CD1c-positive myeloid dendritic cell (primary cell): ENCODE measurements at regions not wholly inside any gene's neighbourhood (a gene's known extent, or its start where the extent isn't known, plus 50 kb on each side); places are given as distances from the start of the nearest gene placed in this dataset.

Source experiments
- DNase-seq: peaks from one replicate; pipeline ENCODE4 v3.0.0-alpha.2; 2016; ENCODE audit errors: extremely low spot score

- no peak for DNase-seq
These were observed 296.8 kb downstream of the WDR72 start for GRCh38 chr15:53462651-53463050.

- no peak for DNase-seq
These were observed 297.8 kb downstream of the WDR72 start for GRCh38 chr15:53461677-53462076.

- no peak for DNase-seq
These were observed 300.7 kb downstream of the WDR72 start for GRCh38 chr15:53458736-53459135.

DNA sequence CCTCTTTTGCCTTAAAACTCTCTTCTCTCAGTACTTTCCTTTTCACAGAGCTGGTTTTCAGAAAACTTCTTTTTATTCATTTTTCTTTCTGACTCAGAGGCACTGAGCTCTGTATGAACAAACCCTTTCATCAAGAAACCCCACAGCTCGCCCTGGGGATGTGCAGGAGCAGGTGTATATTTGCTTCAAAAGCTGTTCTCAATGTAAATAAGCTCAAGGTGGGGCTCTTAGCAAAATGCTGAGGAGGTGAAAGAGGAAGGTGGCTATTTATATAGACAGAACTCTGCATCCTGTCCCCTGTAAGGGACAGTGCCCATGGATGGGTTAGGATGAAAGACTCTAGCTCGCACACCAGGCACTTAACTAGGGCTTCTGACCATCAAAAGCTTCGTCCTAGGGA, 302.0 kb downstream of the WDR72 start:
- DNase-seq = no peak

DNA sequence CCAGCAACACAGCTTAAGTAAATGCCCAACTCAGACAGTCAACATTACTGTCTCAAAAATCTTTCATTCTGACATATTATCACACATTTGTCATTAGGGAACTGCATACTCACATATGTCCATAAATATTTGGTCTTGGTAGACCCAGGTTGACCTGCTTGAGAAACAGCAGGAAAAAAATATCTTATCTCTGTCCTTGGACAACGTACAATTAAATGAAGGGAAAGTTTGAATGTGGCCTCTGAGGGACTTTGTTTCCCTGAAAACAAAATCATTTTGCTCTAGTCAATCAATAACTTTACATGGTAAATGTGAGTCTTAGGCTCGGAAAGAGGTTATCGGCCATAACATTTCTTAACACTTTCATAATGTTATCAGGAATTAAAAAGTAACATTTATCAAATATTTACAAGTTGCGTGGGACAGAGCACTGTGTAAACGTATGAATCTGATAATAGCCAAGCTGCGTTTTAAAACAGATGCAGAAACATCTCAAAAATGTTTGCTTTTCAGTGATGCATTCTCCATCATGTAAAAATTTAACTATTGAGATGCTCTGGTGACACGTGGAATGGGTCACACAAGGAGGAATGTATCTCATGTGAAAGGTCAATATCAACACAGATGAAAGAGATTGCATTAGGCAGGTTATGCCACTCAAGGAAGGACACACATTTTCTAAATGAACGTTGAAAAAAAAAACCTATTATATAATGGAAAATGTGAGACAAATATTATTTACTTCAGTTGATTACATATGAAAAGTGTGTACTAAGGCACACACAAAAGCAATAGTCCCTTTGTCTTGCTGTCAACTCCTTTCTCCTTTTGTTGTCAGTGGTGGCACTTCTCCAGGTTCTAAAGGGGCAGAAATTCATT, 304.4 kb downstream of the WDR72 start:
- DNase-seq = no peak

DNA sequence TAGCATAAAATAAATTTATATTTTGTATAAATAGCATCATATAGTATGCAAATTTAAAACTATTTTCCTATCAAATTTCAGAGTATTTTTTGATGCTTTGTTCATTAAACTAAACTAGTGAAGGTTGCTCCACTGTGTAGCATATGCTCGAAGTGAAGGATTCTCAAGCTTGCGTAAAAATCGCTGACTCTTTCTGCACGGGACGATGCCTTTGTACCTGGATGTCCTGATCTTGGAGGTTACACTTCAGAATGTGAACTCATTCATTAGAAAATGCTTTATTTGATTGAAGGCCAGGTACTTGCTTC, 305.0 kb downstream of the WDR72 start:
- DNase-seq = no peak

- DNase-seq = no peak
These were observed 306.0 kb downstream of the WDR72 start for GRCh38 chr15:53453253-53454105.

- DNase-seq = no peak
These were observed 311.0 kb downstream of the WDR72 start for GRCh38 chr15:53448232-53449015.

- no peak for DNase-seq
These were observed 311.7 kb downstream of the WDR72 start for GRCh38 chr15:53447742-53448141.

- no peak for DNase-seq
These were observed 312.3 kb downstream of the WDR72 start for GRCh38 chr15:53447053-53447574.

- DNase-seq = no peak
These were observed 313.1 kb downstream of the WDR72 start for GRCh38 chr15:53446376-53446775.

DNA sequence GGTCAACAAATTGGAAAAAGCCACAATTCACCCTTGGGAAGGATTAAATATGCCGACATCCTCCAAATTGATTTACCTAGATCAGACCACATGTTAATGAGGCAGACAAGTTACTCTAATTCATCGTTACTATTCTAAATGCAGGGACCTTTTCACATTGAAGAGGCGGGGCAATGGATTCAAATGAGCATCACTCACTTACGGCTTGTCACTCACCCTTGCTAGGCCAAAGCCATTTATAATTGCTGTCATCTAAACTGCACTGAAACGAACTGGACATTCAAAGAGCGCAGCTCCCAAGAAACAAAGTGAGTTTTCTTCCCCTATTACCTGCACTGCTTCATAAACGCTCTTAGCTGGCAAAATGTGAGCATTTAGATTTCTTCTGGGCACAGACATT, 313.9 kb downstream of the WDR72 start:
- DNase-seq = no peak

GRCh38 chr15:53437985-53438841, 321.2 kb downstream of the WDR72 start:
- no peak for DNase-seq

DNA sequence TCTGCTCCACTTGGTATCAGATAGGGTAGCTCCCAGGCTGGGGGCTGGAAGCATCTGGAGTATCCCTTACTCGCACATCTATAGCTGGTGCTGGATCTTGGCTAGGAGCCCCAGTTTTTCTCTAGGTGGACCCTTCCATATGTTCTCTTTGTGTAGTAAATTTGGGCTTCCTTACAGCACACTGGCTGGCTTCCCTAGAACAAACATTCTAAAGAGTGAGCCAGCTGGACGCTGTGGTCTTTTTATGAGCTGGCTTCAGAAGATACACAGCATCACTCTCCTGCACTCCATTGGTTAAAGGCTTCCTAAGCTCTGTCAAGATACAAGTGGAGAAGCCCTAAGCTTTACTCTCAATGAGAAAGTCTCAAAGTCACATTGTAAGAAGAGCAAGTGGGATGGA, 322.1 kb downstream of the WDR72 start:
- DNase-seq = no peak

GRCh38 chr15:53434174-53434678, 325.2 kb downstream of the WDR72 start:
- DNase-seq = no peak

DNA sequence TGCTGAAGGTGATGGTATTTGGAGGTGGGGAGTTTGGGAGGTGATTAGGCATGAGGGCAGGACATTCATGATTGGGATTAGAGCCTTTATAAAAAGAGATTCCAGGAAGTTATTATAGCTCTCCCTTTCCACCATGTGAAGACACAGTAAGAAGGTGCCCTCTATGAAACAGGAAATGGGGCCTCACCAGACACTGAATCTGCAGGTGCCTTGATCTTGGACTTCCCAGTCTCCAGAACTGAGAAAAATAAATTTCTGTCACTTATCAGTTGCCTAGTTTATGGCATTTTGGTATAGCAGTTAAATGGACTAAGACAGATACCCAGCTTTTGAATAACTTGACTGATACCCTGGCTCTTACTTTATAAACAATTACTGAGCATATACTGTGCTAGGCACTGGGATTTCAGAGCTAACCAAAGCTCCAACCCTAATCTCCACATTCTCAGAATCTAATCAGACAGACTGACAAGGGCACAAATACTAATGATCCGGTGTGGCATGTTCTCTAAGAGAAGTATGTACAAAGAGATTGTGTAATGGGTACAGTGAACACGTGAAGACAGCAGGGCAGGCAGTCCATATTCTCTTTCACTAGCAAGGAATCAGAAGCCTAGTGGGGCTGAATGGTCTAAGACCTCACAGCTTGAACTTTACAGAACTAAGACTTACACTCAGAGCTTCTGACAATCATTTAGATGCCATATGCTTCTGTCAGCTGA, 343.1 kb downstream of the WDR72 start:
- no peak for DNase-seq

DNA sequence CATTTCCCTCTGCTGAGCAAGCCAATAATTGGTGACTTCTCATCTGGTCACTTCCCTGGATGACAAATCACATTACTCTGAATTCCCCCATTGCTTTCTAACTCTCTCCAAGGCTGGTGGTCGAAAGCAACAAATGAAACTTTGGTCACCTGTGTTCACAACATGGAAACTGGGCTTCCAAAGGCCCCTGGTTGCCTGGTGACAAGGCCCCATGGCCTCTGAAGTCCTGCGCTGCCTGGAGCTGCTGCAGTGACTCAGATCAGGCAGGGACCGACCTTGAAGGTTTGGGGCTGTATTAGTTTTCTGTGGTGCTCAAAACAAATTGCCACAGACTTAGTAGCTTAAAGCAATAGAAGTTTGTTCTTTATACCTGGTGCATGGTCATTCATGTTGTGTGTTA, 345.3 kb downstream of the WDR72 start:
- no peak for DNase-seq

DNA sequence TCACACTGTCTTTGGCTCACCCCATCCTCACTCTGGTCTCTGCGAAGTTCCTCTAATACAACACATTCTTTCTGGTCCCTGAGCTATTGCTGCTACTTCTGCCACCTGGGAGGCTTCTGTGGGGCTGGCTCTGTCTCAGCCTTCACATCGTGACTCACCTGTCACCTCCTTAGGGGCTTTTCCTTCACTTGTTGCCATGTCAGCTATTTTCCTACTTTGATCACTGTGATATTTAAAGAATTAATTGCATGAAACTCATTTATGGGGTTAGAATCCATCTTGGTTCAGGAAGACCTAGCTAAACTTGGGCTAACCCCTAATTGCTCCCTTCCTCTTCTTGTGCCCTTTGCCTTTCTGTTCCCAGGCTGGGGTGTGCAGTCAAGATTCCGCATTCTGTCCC, 346.9 kb downstream of the WDR72 start:
- DNase-seq = no peak

- no peak for DNase-seq
These were observed 354.5 kb downstream of the WDR72 start for GRCh38 chr15:53404930-53405493.

- DNase-seq = no peak
These were observed 358.0 kb downstream of the WDR72 start for GRCh38 chr15:53401503-53401902.
